KMS-11 (cell line): ENCODE measurements at regions not wholly inside any gene's neighbourhood (a gene's known extent, or its start where the extent isn't known, plus 50 kb on each side); places are given as distances from the start of the nearest gene placed in this dataset.

Source experiments
- H2AFZ ChIP-seq: fragments of 200-600 bp; sonication (generic); 2 replicates; pipeline ENCODE4 v1.6.1; 2016; ENCODE audit warnings: antibody characterized with exemption, mixed run types, low read depth
- H3K27ac ChIP-seq: fragments of 200-600 bp; sonication (generic); 2 replicates; pipeline ENCODE4 v1.6.1; 2016; ENCODE audit warnings: mild to moderate bottlenecking, mixed run types
- H3K27me3 ChIP-seq: fragments of 200-600 bp; sonication (generic); 2 replicates; pipeline ENCODE4 v1.6.1; 2017; ENCODE audit warnings: mild to moderate bottlenecking, low read depth, mixed run types, moderate library complexity; ENCODE audit not compliant: insufficient read depth
- H3K36me3 ChIP-seq: fragments of 200-600 bp; sonication (generic); 2 replicates; pipeline ENCODE4 v1.6.1; 2017; ENCODE audit warnings: mild to moderate bottlenecking, mixed run types; ENCODE audit not compliant: insufficient read depth
- H3K4me1 ChIP-seq: fragments of 200-600 bp; sonication (generic); 2 replicates; pipeline ENCODE4 v1.6.1; 2016; ENCODE audit warnings: mild to moderate bottlenecking, low read depth, mixed run types; ENCODE audit not compliant: poor library complexity, severe bottlenecking
- H3K4me2 ChIP-seq: fragments of 200-600 bp; sonication (generic); 2 replicates; pipeline ENCODE4 v1.7.0; 2016; ENCODE audit warnings: mild to moderate bottlenecking, mixed run types
- H3K4me3 ChIP-seq: fragments of 200-600 bp; sonication (generic); IDR thresholded peaks from 2 replicates; pipeline ENCODE4 v1.6.1; 2017; ENCODE audit warnings: low read depth, low read length, mixed read lengths; ENCODE audit not compliant: insufficient read depth
- H3K79me2 ChIP-seq: fragments of 200-600 bp; sonication (generic); 2 replicates; pipeline ENCODE4 v1.6.1; 2016; ENCODE audit warnings: low read depth, mixed run types; ENCODE audit not compliant: insufficient read depth
- H3K9ac ChIP-seq: fragments of 200-600 bp; sonication (generic); 2 replicates; pipeline ENCODE4 v1.6.1; 2016; ENCODE audit warnings: mild to moderate bottlenecking, mixed run types
- H4K20me1 ChIP-seq: fragments of 200-600 bp; sonication (generic); 2 replicates; pipeline ENCODE4 v1.6.1; 2016; ENCODE audit warnings: mild to moderate bottlenecking, mixed run types; ENCODE audit not compliant: insufficient read depth
- CTCF ChIP-seq: fragments of 200-600 bp; sonication (generic); conservative IDR thresholded peaks from 2 replicates; pipeline ENCODE4 v1.6.1; 2017; ENCODE audit warnings: low read depth, mild to moderate bottlenecking, antibody characterized with exemption, low read length, moderate library complexity, mixed read lengths

DNA sequence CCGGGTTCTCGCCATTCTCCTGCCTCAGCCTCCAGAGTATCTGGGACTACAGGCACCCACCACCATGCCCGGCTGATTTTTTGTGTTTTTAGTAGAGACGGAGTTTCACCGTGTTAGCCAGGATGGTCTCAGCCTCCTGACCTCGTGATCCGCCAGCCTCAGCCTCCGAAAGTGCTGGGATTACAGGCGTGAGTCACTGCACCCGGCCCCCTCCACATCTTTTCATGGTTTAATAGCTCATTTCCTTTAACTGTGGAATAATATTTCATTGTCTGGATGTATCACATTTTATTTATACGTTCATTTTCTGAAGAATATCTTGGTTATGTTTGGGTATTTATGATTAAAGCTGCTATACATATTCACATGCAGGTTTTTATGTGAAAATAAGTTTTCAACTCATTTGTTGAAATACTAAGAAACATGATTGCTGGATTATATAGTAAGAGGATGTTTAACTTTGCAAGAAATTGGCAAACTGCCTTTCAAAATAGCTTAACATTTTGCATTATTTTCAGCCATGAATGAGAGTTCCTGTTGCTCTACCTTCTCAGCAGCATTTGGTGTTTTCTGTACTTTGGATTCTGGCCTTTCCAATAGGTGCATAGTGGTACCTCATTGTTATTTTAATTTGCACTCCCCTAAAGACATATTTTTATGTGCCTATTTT is 591.9 kb downstream of the TECRL start:
- H3K27ac ChIP-seq: no peak overlapping the region
- H3K79me2 ChIP-seq: no peaks in the 10 kb centered on the region
- no peak overlapping the region for H3K4me2 ChIP-seq
- no peak overlapping the region for H3K9ac ChIP-seq
- no peak overlapping the region for H3K4me3 ChIP-seq
- H3K27me3 ChIP-seq: no peaks in the 10 kb centered on the region
- H2AFZ ChIP-seq: no peak overlapping the region
- TF ChIP-seq CTCF: no peak
- no peaks in the 10 kb centered on the region for H4K20me1 ChIP-seq
- no peaks in the 10 kb centered on the region for H3K36me3 ChIP-seq
- H3K4me1 ChIP-seq: no peaks in the 10 kb centered on the region

- H3K27me3 ChIP-seq: no peaks in the 10 kb centered on the region
These were observed 594.9 kb downstream of the TECRL start for GRCh38 chr4:63814171-63814964.

DNA sequence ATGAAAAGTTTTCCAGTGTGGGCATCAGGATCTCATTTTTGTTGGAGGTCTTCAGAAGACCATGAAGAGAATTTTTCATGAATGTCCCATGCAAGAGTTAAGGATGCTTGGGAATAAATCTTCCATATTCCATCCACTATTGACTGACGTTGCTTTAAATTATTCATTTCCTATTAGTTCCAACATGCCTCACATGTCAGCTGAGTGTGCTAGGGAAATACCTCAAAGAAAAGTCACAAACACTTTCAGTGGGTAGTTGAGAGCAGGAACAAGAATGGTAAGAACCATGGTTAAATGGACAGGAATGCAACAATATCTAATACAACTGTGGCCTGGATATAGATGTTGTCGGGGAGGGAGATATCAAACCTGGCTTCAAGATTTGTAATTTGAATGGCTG is 610.1 kb downstream of the TECRL start:
- no peak for TF ChIP-seq CTCF
- Histone ChIP-seq H2AFZ (no peak overlapping the region), H4K20me1 (no peaks in the 10 kb centered on the region), H3K4me2 (no peak overlapping the region), H3K9ac (no peak overlapping the region), H3K4me3 (no peak overlapping the region), H3K79me2 (no peaks in the 10 kb centered on the region), H3K36me3 (no peaks in the 10 kb centered on the region), H3K27me3 (no peaks in the 10 kb centered on the region), H3K27ac (no peak overlapping the region), H3K4me1 (no peaks in the 10 kb centered on the region)

More at GRCh38 chr4:63814171-63814964, 594.9 kb downstream of the TECRL start:
- H3K79me2 ChIP-seq: no peaks in the 10 kb centered on the region
- H2AFZ ChIP-seq: no peak overlapping the region
- no peaks in the 10 kb centered on the region for H3K4me1 ChIP-seq
- no peak for TF ChIP-seq CTCF
- H3K4me3 ChIP-seq: no peak overlapping the region
- no peak overlapping the region for H3K9ac ChIP-seq
- H3K4me2 ChIP-seq: no peak overlapping the region
- no peaks in the 10 kb centered on the region for H4K20me1 ChIP-seq
- no peak overlapping the region for H3K27ac ChIP-seq
- no peaks in the 10 kb centered on the region for H3K36me3 ChIP-seq

- TF ChIP-seq CTCF: no peak
- Histone ChIP-seq H3K27me3 (no peaks in the 10 kb centered on the region), H3K27ac (no peak overlapping the region), H3K9ac (no peak overlapping the region), H4K20me1 (no peaks in the 10 kb centered on the region), H3K79me2 (no peaks in the 10 kb centered on the region), H3K4me2 (no peak overlapping the region), H2AFZ (no peak overlapping the region), H3K4me3 (no peak overlapping the region), H3K36me3 (no peaks in the 10 kb centered on the region), H3K4me1 (no peaks in the 10 kb centered on the region)
These were observed 613.9 kb downstream of the TECRL start for GRCh38 chr4:63795301-63795700.
